ENCODE measurements at regions not wholly inside any gene's neighbourhood (a gene's known extent, or its start where the extent isn't known, plus 50 kb on each side); places are given as distances from the start of the nearest gene placed in this dataset.

GRCh38 chr10:128646956-128647355 is 520.7 kb upstream of the MKI67 start:
- no peak for DNase-seq (ENCODE audit: low spot score in 2 of 2)
- WGBS, 2 donors, result 93 to 98% methylated on average over 10 of the region's 10 CpGs
- no peak overlapping the region for H3K4me3 ChIP-seq (ENCODE audit: low read depth, poor library complexity, severe bottlenecking)
- TF ChIP-seq POLR2A (IDR thresholded peaks at IDR 0.05) (no peak), CTCF (IDR thresholded peaks at IDR 0.05) (no peak)
- intact Hi-C loops (cut with DNase I; ENCODE audit: low total_unique reads), result no loop called here

GRCh38 chr10:128657548-128657947 is 531.3 kb upstream of the MKI67 start:
- DNase-seq (ENCODE audit: low spot score in 2 of 2), result no peak
- TF ChIP-seq CTCF (IDR thresholded peaks at IDR 0.05) (no peak), POLR2A (IDR thresholded peaks at IDR 0.05) (no peak)
- intact Hi-C loops (cut with DNase I; ENCODE audit: low total_unique reads), result no loop called here
- H3K4me3 ChIP-seq (ENCODE audit: low read depth, poor library complexity, severe bottlenecking), result no peak overlapping the region
- WGBS, 2 donors, result 69% methylated on average over 8 to 11 of the region's 11 CpGs

GRCh38 chr10:128660726-128661125 is 534.5 kb upstream of the MKI67 start:
- TF ChIP-seq POLR2A (IDR thresholded peaks at IDR 0.05) (no peak), CTCF (IDR thresholded peaks at IDR 0.05) (no peak)
- no peak overlapping the region for H3K4me3 ChIP-seq (ENCODE audit: low read depth, poor library complexity, severe bottlenecking)

GRCh38 chr10:128661404-128662197 is 535.4 kb upstream of the MKI67 start:
- intact Hi-C loops (cut with DNase I; ENCODE audit: low total_unique reads), result no loop called here
- WGBS, 2 donors, result 72 to 82% methylated on average over 7 of the region's 7 CpGs
- no peak overlapping the region for H3K4me3 ChIP-seq (ENCODE audit: low read depth, poor library complexity, severe bottlenecking)

More at GRCh38 chr10:128660726-128661125, 534.5 kb upstream of the MKI67 start:
- WGBS, 2 donors, result 56 to 68% methylated on average over 5 of the region's 5 CpGs
- intact Hi-C loops (cut with DNase I; ENCODE audit: low total_unique reads), result no loop called here
- no peak for DNase-seq (ENCODE audit: low spot score in 2 of 2)

GRCh38 chr10:128662520-128662919 is 536.3 kb upstream of the MKI67 start:
- DNase-seq (ENCODE audit: low spot score in 2 of 2), result no peak
- WGBS, 2 donors, result 56 to 68% methylated on average over 3 of the region's 3 CpGs
- H3K4me3 ChIP-seq (ENCODE audit: low read depth, poor library complexity, severe bottlenecking), result no peak overlapping the region
- TF ChIP-seq POLR2A (IDR thresholded peaks at IDR 0.05) (no peak), CTCF (IDR thresholded peaks at IDR 0.05) (no peak)
- intact Hi-C loops (cut with DNase I; ENCODE audit: low total_unique reads), result no loop called here

More at GRCh38 chr10:128661404-128662197, 535.4 kb upstream of the MKI67 start:
- TF ChIP-seq CTCF (IDR thresholded peaks at IDR 0.05) (no peak), POLR2A (IDR thresholded peaks at IDR 0.05) (no peak)
- DNase-seq (ENCODE audit: low spot score in 2 of 2), result no peak

- no peak overlapping the region for H3K4me3 ChIP-seq (ENCODE audit: low read depth, poor library complexity, severe bottlenecking)
- intact Hi-C loops (cut with DNase I; ENCODE audit: low total_unique reads), result no loop called here
- WGBS, 2 donors, result 58 to 89% methylated on average over 3 of the region's 3 CpGs
- no peak for TF ChIP-seq POLR2A (IDR thresholded peaks at IDR 0.05)
- no peak for TF ChIP-seq CTCF (IDR thresholded peaks at IDR 0.05)
- DNase-seq (ENCODE audit: low spot score in 2 of 2), result no peak
Observed at GRCh38 chr10:128664729-128665128, 538.5 kb upstream of the MKI67 start.

Measured in lower leg skin (tissue), 4 donors.